Activated T-helper 9 cell treated with anti-CD3 and anti-CD28 coated beads, Interleukin-2, amount 50 U/mL, for 16 hours (primary cell): ENCODE measurements at regions not wholly inside any gene's neighbourhood (a gene's known extent, or its start where the extent isn't known, plus 50 kb on each side); places are given as distances from the start of the nearest gene placed in this dataset.

Experiments used
- DNase-seq: peaks from one replicate; pipeline ENCODE4 v3.0.0-alpha.2; 2020; ENCODE audit warnings: low read depth

DNA sequence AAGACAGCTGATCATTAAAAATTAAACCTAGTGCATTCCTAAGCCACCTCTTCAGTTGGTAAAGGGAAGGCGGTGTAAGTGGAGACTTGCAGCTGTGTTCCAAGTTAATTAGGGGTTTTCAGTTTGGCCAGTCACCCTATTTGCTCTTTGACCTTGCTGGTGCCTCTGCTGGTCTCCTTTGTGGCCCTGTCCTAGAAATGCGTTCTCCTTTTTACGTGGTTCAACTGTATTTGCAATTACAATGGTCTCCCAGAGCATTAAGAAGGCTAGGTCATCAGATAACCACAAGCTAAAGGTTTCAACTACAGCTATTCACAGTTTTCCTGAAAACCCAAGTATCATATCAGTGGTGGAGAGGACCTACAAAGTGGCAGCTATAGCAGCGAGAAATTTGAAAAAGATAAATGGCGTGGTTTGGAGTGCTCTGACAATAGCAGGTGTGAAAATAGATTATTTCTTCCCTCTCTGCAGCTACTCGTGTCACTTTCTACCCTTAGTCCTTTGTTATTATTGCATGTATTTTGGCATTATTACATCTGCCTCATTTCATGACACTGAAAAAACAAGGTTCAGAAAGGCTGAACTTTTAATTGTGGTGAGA lies 203.5 kb upstream of the TBC1D5 start:
- DNase-seq = no peak

DNA sequence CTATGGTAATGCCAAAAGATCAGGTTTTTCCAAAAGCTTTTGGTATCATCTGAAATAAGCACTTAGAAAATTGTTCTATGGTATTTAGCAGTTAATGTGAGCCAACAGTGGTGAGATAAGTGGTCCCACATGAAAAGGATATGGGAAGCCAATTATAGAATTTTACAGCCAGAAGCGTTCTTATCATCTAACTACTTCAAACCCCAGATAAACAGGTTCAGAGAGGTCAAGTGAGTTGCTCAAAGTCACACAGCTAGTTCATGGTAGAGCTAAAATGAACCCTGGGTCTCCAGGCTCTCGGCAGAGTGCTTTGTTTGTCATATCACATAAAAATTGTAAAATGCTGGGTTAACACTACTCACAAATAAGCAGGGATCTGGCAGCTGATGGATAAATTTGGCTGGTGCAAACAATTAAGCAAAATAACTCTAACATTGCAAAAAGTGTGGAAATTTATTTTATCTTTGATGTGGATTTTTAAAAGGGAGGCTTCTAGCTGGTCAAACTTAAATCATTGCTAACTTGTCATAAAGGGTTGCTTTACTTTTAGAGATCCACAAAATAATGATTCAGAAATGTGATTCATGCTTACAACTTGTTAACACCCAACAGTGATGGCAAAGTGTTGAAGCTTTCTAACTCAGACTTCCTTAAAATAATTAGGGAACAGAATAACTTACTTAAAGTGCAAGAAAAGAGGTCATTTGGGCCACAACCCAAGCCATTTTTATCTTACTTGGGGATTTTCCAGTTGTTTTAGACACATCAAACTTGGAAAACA lies 202.8 kb upstream of the TBC1D5 start:
- no peak for DNase-seq

DNA sequence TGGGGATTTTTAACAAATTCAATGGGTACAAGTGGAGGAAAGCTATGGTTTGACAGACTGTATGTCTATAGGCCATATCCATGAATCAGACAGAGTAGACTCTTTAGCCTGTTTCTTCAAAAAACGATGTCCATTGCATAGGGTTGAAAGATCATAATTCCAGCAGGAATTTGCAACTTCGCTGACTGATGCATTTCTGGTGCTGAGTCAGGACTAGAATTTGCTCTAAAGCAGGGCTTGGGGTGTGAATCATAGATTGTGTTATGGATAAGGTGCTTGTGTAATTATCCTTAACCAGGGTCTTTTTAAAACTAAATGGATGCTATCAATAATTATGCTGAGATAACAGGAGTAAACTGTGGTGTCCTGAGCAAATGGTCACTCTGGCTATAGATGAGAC lies 200.4 kb upstream of the TBC1D5 start:
- DNase-seq = no peak

DNA sequence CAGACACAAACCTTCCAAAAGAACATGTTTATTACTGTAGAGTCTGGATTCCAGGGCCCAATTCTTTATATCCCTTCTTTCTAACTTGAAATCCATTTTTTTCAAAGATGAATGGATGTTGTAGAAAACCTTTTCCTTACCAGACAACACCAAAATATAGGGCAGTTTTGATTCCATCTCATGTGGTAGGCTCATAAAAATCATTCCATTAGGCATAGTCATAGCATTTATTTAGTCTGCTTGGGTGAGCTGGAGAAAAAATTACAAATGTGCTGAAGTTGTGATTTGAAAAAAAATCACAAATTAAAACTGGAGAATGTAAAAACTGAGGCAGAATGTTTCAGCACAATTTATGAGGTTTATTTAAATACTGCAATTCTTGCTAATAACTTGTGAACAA lies 199.3 kb upstream of the TBC1D5 start:
- no peak for DNase-seq

DNA sequence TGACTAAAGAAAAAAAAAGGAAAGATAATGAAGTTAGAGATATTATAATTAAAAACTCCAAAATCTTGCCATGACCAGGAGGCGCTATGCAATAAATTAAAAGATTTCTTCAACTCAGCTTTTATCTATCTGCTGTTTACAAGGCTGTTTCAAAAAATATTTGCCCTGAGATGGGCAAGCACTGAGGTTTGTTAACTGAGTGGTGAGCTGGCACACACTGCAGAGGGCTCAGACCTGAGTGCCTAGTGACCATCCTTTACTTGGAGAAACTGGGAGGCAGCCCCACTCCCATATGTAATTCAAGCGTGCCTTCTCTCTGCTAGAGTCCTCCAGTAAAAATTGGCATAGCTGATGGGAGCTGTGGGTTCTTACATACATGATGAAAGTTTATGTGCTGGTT lies 198.7 kb upstream of the TBC1D5 start:
- DNase-seq = no peak

DNA sequence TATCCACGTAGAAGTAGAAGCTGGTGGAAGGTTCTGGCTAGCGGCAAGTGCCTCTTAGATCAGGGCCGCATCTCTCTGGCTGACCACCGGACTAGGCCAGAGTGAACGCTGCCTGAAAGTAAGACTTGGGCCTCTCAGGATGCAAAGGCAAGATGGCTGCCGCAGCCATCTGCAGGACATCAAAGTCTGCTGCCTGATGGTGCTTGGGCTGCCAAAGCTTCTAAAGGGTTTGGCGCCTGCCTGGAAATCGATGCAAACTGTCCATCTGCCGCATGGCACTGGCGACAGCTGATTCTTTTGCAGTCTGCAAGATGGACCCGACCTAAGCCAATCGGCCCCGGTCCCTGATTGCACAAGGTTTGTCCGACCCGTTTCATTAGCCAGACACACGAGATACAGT lies 196.7 kb upstream of the TBC1D5 start:
- no peak for DNase-seq

DNA sequence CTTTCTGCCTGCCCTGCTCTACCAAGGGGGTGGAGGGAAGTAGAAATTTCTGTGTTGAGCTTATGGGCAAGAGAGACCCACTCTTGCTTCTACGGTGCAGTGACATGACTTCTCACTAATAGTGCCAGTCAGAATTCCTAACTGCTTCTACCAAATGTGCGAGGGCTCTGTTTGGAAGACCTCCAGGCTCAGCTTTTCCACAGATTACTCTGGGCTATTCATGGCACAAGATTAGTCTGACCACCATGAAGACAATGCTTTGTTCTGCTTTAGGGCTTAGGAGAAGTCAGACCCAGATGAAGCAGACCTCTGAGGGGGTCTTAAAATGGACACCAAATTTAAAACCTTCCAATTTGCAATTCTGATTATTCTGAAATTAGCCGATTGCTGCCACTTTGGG lies 195.9 kb upstream of the TBC1D5 start:
- DNase-seq = no peak

DNA sequence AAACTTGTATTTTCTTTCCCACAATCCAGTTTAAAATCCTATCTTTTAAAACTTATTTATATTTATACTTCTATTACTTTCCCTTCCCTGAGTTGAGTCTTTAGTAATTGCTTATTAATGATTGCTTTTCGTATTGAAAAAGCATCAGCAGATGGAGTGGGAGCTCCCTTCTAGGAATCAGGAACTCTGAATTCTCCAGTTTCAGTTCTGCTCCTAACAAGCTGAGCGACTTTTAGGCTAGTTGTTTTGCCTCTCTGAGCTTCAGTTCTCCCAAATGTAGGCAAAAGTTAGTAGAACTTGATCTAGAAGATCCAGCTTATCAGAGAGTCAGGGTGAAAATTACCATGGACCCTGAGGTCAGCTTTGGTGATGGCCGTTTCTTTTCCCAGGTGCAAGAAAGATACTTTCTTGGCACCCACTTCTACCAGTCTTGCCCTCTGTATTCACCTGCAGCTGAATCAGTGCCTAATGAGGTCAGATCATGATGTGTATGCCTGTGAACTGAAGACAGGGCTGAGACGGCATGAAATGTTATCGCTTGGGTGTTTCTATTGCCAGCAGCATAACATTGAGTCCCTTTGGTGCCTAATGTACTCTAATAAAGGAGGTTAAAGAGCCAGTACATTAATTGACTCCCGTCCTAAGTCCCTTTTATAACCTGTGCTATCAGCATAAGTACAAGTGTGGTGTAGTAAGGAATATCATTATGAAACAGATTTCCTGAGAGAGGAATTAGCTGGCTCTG lies 194.5 kb upstream of the TBC1D5 start:
- no peak for DNase-seq

DNA sequence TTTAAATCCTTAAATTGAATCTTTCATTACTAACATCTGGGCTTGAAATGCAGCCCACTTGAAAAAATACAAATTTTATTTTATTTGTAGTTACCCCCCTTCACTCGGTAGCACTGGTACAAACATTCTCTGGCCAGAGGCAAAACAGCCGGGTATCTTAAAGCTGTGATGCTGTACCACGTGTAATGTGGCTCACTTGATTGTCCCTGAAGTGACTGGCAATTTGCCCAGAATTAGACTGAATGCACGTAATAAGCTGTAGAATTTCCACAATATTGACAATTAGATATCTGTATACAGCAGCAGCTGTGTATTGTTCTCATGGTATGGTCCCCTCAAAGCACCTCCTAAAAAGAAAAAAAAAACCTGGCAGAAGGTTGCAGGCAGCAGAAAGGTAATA lies 192.8 kb upstream of the TBC1D5 start:
- DNase-seq = no peak

DNA sequence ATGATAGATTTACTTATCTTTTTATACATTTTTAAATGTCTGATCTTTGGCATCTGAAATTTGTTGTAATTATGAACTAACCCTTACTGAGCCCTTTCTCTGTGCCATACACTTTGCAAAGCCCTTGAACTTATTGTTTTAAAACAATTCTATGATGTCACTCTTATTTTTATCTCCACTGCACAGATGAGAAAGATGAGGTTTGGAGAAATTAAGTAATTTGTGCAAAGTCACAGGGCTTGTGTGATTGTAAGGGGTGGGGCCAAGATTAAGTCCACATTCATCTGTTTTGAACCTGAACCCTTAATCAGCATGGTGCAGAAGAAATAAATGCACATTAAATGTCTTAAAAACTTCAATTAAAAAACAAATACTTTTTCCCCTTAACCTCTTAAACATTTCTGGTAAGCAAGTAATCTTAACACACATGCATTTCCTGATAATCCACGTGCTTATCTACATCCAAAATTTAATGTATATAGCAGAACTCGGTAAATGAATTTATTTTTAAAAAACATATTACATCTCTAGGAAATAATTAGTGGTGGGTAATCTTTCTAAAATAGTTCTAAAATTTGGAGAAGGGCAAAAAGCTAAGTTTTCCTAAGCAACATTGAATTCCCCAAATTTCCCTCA lies 189.8 kb upstream of the TBC1D5 start:
- DNase-seq = no peak

DNA sequence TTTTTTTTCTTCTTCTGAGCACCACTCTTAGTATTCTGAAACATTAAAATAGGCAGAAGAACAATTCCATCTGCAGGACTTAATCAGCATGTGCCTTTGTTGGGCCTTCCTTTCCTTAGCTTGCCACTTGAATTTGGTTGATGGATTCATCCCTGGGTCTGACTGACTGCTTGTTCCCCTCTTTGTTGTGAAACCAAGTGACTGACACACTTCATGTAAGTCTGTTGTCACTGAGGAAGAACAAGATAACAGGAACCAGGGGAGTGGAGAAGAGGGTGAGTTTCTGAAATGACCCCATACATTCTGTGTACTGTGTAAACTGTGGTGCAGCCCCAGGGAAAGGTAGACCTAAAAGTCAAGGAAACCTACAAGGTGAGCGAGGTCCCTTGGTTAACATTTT lies 188.7 kb upstream of the TBC1D5 start:
- no peak for DNase-seq

DNA sequence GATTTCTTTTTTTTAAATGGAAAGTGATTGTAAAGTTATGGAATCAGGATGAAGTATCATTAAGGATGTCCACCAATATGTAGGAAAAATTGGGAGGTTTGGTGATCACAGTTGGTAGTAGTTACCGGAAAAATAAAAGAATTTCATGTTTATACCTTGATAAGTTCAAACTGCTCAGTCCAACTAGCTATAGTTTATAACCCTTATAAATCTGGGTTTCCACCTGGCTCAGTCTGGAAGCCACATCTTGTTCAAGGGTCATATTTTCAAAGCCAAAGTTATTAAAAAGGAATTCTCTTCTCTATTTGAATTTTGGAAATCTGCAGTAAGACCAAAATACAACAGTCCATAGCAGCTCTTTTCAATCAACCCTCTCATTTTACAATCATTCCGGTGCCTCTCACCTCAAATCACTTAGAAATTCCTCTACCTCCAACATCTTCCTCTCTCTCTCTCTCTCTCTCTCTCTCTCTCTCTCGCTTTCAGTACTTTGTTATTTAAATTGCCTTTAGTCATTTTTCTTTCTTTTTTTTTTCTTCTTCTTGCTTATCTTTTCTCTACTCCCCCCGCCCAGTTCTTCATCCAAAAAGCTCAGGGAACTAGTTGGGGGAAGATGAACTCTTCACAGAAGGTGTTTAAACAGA lies 186.2 kb upstream of the TBC1D5 start:
- no peak for DNase-seq

DNA sequence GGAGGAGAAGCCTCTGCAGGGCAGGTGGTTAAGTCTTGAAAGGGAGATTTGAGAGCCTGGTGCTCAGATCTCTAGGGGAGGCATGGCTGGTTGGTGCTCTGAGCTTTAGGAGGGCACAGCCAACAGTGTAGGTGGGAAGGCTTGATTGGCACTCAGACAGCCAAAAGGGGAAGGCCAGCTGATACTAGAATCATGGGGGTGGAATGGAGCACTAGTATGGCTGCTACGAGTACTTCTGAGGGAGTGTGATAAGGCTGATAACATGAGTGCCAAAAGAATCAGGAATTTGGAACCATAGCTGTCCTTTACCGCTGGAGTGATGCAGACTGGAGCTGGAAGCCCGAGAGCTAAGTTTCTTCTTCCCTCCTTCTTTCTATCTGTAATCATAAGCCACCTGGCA lies 184.6 kb upstream of the TBC1D5 start:
- DNase-seq = no peak

DNA sequence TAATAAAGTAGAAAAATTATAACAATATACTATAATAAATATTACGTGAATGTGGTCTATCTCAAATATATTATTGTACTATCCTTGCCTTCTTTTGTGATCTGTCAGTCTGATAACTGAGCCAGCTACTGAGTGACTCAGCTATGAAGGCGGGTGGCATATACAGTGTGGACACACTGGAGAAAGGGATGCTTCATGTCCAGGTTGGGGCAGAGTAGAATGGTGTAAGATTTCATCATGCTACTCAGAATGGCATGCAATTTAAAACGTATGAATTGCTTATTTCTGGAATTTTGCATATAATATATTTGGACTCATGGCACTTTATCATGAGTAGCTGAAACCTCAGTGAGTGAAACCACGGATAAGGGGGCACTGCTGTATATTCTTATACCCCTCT lies 172.9 kb upstream of the TBC1D5 start:
- no peak for DNase-seq

DNA sequence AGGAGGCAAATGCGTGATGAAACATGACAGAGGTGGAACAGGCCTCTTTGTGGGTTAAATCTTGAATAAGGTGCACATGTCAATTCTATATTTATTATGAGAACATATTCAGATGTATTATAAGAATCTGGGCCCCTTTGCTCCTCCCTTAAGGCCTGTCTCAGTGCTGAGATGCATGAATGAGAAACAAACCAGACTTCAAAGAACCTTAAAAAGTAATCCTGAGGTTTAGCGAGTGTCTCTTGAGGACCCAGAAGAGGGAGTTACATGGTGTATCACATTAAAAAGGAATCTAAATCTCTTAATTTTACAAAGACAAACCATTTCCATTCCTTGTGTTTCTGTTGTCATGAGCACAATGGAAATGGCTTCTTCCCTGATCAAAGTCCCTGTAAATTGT lies 170.9 kb upstream of the TBC1D5 start:
- DNase-seq = no peak

DNA sequence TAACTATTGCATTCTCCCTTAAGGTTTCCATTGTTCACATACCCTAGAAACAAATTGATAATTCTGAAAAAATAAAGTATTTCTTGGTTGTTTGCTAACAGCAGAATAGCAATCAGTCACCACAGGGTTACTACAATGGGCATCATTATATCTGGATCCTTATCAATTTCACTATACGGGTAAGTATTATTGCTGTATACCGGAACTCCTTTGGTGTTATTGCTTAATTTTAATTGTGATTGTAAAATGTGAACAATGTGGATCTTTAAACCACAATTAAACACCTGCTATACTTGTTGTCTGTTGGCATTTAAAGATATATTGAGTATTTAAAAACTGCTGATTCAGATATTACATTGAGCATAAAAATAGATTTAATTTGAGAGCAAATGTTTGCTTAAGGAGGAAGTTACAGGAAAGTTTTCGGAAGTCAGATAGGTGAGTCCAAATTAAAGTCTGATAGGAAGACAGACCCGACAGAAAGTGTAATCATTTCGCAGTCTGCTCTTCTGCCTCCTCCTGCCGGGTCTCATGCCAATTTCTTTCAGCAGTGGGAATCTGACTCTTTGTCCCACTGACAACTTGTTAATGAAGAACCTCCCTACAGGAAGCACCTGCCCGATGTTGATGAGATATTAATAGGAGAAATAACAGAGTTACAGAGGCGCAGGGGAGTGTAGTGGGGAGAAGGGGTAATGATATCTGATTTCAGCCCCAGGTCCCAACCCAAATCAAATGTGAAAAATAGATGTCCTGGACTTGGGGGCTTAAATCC lies 169.7 kb upstream of the TBC1D5 start:
- no peak for DNase-seq

DNA sequence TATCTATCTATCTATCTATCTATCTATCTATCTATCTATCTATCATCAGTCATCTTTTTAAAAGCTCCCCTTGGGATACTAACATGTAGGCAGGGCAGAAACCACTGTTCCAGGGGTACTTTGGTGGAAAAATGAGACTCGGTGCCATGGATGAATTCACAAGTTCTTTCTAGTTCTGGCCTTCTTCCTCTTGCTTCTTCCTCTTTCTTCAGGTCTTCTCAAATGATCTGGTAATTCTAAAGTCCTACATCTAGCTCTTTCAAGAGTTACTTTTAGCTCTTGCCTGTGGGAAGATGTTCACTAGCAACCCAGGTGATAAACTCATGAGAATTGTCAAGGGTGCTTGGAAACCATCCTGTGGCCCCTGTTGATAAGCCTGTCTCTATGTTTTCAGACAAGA lies 168.5 kb upstream of the TBC1D5 start:
- no peak for DNase-seq

DNA sequence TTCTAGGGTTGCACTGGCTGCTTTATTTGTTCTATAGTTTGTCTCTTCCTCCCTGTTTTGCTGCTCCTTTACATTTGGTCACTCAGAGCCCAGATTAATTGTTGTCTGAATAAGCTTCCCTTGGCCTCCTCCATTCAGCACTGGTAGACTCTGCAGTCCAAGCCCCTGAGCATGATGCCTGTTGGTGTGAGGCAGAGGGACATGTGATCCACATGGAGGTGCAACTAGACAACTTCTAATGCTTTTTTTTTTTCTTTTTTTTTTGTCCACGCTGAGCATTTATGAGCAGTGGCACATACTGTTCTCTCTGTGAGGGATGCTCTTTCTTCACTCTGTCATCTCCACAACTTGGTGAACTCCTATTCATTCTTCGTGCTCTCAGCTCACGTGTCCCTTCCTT lies 167.3 kb upstream of the TBC1D5 start:
- no peak for DNase-seq

DNA sequence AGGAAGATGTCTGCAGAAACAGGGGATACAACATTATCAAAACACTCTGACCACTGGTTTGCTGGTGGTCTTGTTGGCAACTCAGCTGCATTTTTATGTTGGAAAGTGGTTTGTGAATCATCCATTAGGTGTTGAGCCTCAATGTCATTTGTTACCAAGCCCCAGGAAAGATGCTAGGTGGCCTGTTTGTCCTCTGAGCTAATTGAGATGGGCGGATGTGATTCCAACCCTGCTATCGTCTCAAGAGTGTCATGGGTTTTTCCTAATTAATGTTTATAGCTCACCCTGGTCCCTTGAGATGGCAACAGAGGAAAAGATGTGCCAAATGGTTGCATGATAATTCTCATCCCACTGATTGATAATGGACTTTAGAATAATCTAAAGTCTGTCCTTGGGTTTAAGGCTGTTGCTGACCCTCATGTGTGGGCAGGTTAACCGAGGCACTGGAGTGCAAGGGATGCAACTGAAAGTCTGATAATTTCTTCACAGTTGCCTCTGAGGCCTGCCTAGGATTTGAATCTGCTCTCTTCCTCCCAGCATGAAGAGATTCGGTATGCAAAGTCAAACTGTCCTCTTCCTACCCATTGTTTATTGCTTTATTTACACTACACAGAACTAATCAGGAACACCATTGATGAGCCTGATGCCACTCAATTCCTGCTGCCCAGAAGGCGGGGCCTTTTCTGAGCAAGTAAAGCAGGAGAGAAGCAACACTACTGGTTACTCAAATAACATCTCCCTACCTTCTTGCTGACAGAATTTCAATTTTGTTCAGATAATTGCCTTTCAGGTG lies 166.2 kb upstream of the TBC1D5 start:
- no peak for DNase-seq

DNA sequence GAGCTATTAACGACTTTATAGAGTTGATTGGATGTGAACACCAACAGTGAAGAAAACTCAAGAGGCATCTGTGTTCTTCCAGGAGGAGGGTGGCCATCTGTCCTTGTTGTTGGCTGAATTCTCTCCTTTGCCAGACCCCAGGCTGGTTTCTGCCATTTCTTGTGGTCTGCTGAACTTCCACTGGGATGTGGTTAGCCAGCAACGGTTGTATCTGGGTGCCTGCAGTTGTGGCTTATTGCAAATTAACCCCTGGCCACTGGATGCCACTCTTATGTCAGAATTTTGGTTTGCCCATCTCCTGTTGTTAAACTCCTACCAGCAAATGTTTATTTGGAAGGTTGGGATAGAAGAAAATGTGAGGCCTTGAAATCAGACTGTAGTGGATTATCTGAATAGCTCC lies 163.6 kb upstream of the TBC1D5 start:
- no peak for DNase-seq

DNA sequence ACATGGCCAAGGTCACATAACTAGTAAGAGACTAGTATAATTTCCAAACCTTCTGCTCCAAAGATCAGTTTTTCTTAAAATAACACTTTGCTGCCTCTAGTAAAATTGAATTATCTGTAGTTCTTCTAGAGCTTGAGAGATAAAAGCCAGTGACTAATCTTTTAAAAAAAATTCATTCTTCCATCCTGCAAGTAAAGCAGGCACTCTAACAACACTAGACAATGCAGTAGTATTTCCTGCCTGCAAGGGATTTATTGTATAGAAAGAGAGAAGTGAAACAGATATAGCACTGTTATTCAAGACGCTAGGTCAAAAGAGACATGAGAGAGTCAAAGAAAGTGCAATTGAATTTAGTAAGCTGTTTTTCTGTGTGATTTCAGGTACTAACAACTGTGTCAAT lies 159.5 kb upstream of the TBC1D5 start:
- DNase-seq = no peak
